Uterus (tissue), 2 donors: ENCODE measurements at regions not wholly inside any gene's neighbourhood (a gene's known extent, or its start where the extent isn't known, plus 50 kb on each side); places are given as distances from the start of the nearest gene placed in this dataset.

Experiments used
- POLR2A ChIP-seq, 2 donors: fragments of 450-650 bp; IDR thresholded peaks; one replicate each; pipeline ENCODE4 v1.6.1; 2016; ENCODE audit warnings: antibody characterized with exemption in 2 of 2, mild to moderate bottlenecking in 1 of 2, moderate library complexity in 1 of 2
- TF ChIP-seq, protein P1 (sequence below), 4 experiments: fragments of 200-600 bp in 2 of 4; fragments of 450-650 bp in 2 of 4; sonication (generic) in 2 of 4; IDR thresholded peaks; one replicate each; pipeline ENCODE4 v1.5.1; 2016 to 2019; ENCODE audit warnings: antibody characterized with exemption in 4 of 4, mild to moderate bottlenecking in 2 of 4, moderate library complexity in 1 of 4

DNA sequence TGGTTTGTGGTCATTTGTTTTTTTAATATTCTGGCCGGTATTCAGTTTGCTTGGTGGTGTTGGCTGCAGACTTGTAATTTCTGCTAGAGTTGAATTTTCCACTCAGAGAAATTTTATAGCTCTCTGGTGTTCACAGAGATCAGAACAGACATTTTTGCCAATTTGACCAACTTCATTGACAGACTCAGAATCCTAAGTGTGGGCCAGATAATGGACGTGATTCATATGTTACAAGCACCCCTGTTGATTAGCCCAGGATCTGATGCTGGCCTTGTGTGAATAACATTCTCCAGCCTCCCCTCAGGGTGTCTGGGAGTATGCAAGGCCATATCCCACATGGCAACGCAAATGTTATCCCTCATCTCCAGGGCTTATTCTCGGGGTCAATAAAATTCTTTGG, 283.8 kb downstream of the C7orf25 start:
- TF ChIP-seq, protein P1, sequence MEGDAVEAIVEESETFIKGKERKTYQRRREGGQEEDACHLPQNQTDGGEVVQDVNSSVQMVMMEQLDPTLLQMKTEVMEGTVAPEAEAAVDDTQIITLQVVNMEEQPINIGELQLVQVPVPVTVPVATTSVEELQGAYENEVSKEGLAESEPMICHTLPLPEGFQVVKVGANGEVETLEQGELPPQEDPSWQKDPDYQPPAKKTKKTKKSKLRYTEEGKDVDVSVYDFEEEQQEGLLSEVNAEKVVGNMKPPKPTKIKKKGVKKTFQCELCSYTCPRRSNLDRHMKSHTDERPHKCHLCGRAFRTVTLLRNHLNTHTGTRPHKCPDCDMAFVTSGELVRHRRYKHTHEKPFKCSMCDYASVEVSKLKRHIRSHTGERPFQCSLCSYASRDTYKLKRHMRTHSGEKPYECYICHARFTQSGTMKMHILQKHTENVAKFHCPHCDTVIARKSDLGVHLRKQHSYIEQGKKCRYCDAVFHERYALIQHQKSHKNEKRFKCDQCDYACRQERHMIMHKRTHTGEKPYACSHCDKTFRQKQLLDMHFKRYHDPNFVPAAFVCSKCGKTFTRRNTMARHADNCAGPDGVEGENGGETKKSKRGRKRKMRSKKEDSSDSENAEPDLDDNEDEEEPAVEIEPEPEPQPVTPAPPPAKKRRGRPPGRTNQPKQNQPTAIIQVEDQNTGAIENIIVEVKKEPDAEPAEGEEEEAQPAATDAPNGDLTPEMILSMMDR (IDR thresholded peaks at IDR 0.05): no peak
- no peak for TF ChIP-seq POLR2A (IDR thresholded peaks at IDR 0.05)
